ENCODE measurements at regions not wholly inside any gene's neighbourhood (a gene's known extent, or its start where the extent isn't known, plus 50 kb on each side); places are given as distances from the start of the nearest gene placed in this dataset.

GRCh38 chr14:53810221-53810620 is 146.4 kb downstream of the BMP4 start:
- no peak for TF ChIP-seq CTCF (IDR thresholded peaks at IDR 0.05)
- no peak for TF ChIP-seq POLR2A (IDR thresholded peaks at IDR 0.05)
- TF ChIP-seq POLR2AphosphoS5 (IDR thresholded peaks at IDR 0.05), result no peak
- TF ChIP-seq EP300 (IDR thresholded peaks at IDR 0.05), result no peak
